Esophagus squamous epithelium (tissue), 5 donors: ENCODE measurements at regions not wholly inside any gene's neighbourhood (a gene's known extent, or its start where the extent isn't known, plus 50 kb on each side); places are given as distances from the start of the nearest gene placed in this dataset.

Experiments
- DNase-seq: peaks from one replicate; lab custom pipeline; 2025; lab: John Stamatoyannopoulos, UW
- H3K27ac ChIP-seq, 4 donors: fragments of 200-600 bp; sonication (generic); one replicate each; pipeline ENCODE4 v1.5.1; 2016 to 2019; ENCODE audit warnings: mild to moderate bottlenecking in 1 of 4
- H3K27me3 ChIP-seq, 4 donors: fragments of 200-600 bp; sonication (generic); 1 replicate in 3 of 4; 2 replicates in 1 of 4; pipeline versions ENCODE4 v1.5.1 to v1.6.0; 2017 to 2021; ENCODE audit warnings: antibody characterized with exemption in 1 of 4
- H3K36me3 ChIP-seq, 3 donors: fragments of 200-600 bp; sonication (generic); one replicate each; pipeline ENCODE4 v1.5.1; 2016 to 2019
- H3K4me1 ChIP-seq, 3 donors: fragments of 200-600 bp; sonication (generic); one replicate each; pipeline ENCODE4 v1.5.1; 2017 to 2019
- H3K4me3 ChIP-seq, 4 donors: fragments of 200-600 bp; sonication (generic); 1 replicate in 3 of 4; 2 replicates in 1 of 4; pipeline ENCODE4 v1.5.1; 2016 to 2019; ENCODE audit warnings: mild to moderate bottlenecking in 2 of 4, moderate library complexity in 1 of 4
- H3K9me3 ChIP-seq, 3 donors: fragments of 200-600 bp; sonication (generic); one replicate each; pipeline ENCODE4 v1.5.1; 2016 to 2019
- CTCF ChIP-seq, 6 experiments: fragments of 450-650 bp in 4 of 6; fragments of 200-600 bp in 2 of 6; sonication (generic) in 2 of 6; IDR thresholded peaks; one replicate each; pipeline ENCODE4 v1.5.1; 2016 to 2019; ENCODE audit warnings: antibody characterized with exemption in 6 of 6, mild to moderate bottlenecking in 4 of 6, moderate library complexity in 4 of 6
- POLR2A ChIP-seq, 4 donors: fragments of 450-650 bp; IDR thresholded peaks; one replicate each; pipeline ENCODE4 v1.6.1; 2017; ENCODE audit warnings: antibody characterized with exemption in 4 of 4, mild to moderate bottlenecking in 4 of 4, moderate library complexity in 3 of 4
- WGBS, 2 donors: methylation state at CpG; one replicate each; pipeline ENCODE4 v1.1.5; 2018; 5-methylcytosine and 5-hydroxymethylcytosine counted together
- intact Hi-C: fragments of 100-400 bp; cut with DNase I; formaldehyde crosslinking; loops from one replicate; pipeline ENCODE4 v1.15.0; 2022
- donor health status: DM: yes; HTN: yes; CAD: no.

- H3K27me3 ChIP-seq, result no peaks in the 10 kb centered on the region
- no peak overlapping the region for H3K4me3 ChIP-seq
- H3K9me3 ChIP-seq, result no peaks in the 10 kb centered on the region
- no peak overlapping the region for H3K27ac ChIP-seq
- H3K36me3 ChIP-seq, result no peaks in the 10 kb centered on the region
- DNase-seq, result no peak
- intact Hi-C loops, result no loop called here
- H3K4me1 ChIP-seq, result no peaks in the 10 kb centered on the region
- TF ChIP-seq POLR2A (IDR thresholded peaks at IDR 0.05) (no peak), CTCF (IDR thresholded peaks at IDR 0.05) (no peak)
- 47 to 54% methylated on average over 4 of the region's 4 CpGs for WGBS, 2 donors
Measured at GRCh38 chr12:85405781-85406522, 125.9 kb downstream of the ALX1 start.

GRCh38 chr12:85413266-85413665 is 133.2 kb downstream of the ALX1 start:
- TF ChIP-seq POLR2A (IDR thresholded peaks at IDR 0.05) (no peak), CTCF (IDR thresholded peaks at IDR 0.05) (no peak)
- H3K36me3 ChIP-seq, result no peaks in the 10 kb centered on the region
- H3K27ac ChIP-seq, result no peak overlapping the region
- intact Hi-C loops, result no loop called here
- no peaks in the 10 kb centered on the region for H3K4me1 ChIP-seq
- H3K9me3 ChIP-seq, result no peaks in the 10 kb centered on the region
- WGBS, 2 donors, result 61 to 70% methylated on average over 2 of the region's 2 CpGs
- no peak for DNase-seq
- no peak overlapping the region for H3K4me3 ChIP-seq
- H3K27me3 ChIP-seq, result no peaks in the 10 kb centered on the region

GRCh38 chr12:85422762-85423161 is 142.7 kb downstream of the ALX1 start:
- no peak overlapping the region for H3K4me3 ChIP-seq
- TF ChIP-seq POLR2A (IDR thresholded peaks at IDR 0.05) (no peak), CTCF (IDR thresholded peaks at IDR 0.05) (no peak)
- DNase-seq, result no peak
- intact Hi-C loops, result no loop called here
- no peaks in the 10 kb centered on the region for H3K4me1 ChIP-seq
- H3K9me3 ChIP-seq, result no peaks in the 10 kb centered on the region
- H3K27me3 ChIP-seq, result no peaks in the 10 kb centered on the region
- WGBS, 2 donors, result 53 to 60% methylated on average over 3 of the region's 3 CpGs
- H3K27ac ChIP-seq, result no peak overlapping the region
- no peaks in the 10 kb centered on the region for H3K36me3 ChIP-seq

- Histone ChIP-seq H3K27me3 (no peaks in the 10 kb centered on the region), H3K36me3 (no peaks in the 10 kb centered on the region), H3K4me3 (no peak overlapping the region), H3K27ac (no peak overlapping the region), H3K9me3 (no peaks in the 10 kb centered on the region), H3K4me1 (no peaks in the 10 kb centered on the region)
- WGBS, 2 donors, result 86 to 91% methylated on average over 3 of the region's 3 CpGs
- intact Hi-C loops, result no loop called here
- TF ChIP-seq CTCF (IDR thresholded peaks at IDR 0.05), result no peak
- TF ChIP-seq POLR2A (IDR thresholded peaks at IDR 0.05), result no peak
- no peak for DNase-seq
Measured at GRCh38 chr12:85423947-85424346, 143.9 kb downstream of the ALX1 start.

- H3K27me3 ChIP-seq, result no peaks in the 10 kb centered on the region
Measured at GRCh38 chr12:85424581-85425348, 144.7 kb downstream of the ALX1 start.

More at GRCh38 chr12:85424581-85425348, 144.7 kb downstream of the ALX1 start:
- DNase-seq, result no peak
- 32 to 52% methylated on average over 10 of the region's 10 CpGs for WGBS, 2 donors
- TF ChIP-seq POLR2A (IDR thresholded peaks at IDR 0.05) (no peak), CTCF (IDR thresholded peaks at IDR 0.05) (peak in 5 of 6 experiments; percentile 23 to 51 (median 37))
- H3K9me3 ChIP-seq, result no peaks in the 10 kb centered on the region
- H3K27ac ChIP-seq, result no peak overlapping the region
- no peak overlapping the region for H3K4me3 ChIP-seq
- intact Hi-C loops, result no loop called here
- H3K36me3 ChIP-seq, result no peaks in the 10 kb centered on the region
- no peaks in the 10 kb centered on the region for H3K4me1 ChIP-seq
